GM19395 (cell line): ENCODE measurements at regions not wholly inside any gene's neighbourhood (a gene's known extent, or its start where the extent isn't known, plus 50 kb on each side); places are given as distances from the start of the nearest gene placed in this dataset.
"Not testable (repeated sequence)": the region's sequence is repeated elsewhere in the genome, so short reads cannot be mapped to it uniquely, and the experiment has no call there.

Experiments used
- ATAC-seq: cut with Tn5 transposase; IDR thresholded peaks from one replicate; pipeline ENCODE4 v1.9.1; 2021; ENCODE audit warnings: mild to moderate bottlenecking, moderate library complexity; ENCODE audit not compliant: unreplicated experiment

GRCh38 chr14:25887251-25887878, 710.5 kb downstream of the NOVA1 start:
- no peak for ATAC-seq

- ATAC-seq: no peak
Observed at GRCh38 chr14:25884657-25885056, 713.2 kb downstream of the NOVA1 start.

GRCh38 chr14:25882899-25883298, 714.9 kb downstream of the NOVA1 start:
- no peak for ATAC-seq

- no peak for ATAC-seq
Observed at GRCh38 chr14:25875475-25875874, 722.4 kb downstream of the NOVA1 start.

- ATAC-seq: no peak
Observed at GRCh38 chr14:25869854-25870253, 728.0 kb downstream of the NOVA1 start.

GRCh38 chr14:25868521-25869314, 729.1 kb downstream of the NOVA1 start:
- ATAC-seq: no peak

GRCh38 chr14:25861406-25861805, 736.4 kb downstream of the NOVA1 start:
- no peak for ATAC-seq

GRCh38 chr14:25848601-25849000, 749.2 kb downstream of the NOVA1 start:
- no peak for ATAC-seq

GRCh38 chr14:25846246-25846645, 751.6 kb downstream of the NOVA1 start:
- ATAC-seq: no peak

GRCh38 chr14:25843481-25844470, 754.1 kb downstream of the NOVA1 start:
- ATAC-seq: no peak

- ATAC-seq: no peak
Observed at GRCh38 chr14:25841226-25841625, 756.6 kb downstream of the NOVA1 start.

- no peak for ATAC-seq
Observed at GRCh38 chr14:25837551-25837965, 760.3 kb downstream of the NOVA1 start.

GRCh38 chr14:25836636-25837035, 761.2 kb downstream of the NOVA1 start:
- ATAC-seq: no peak

- ATAC-seq: no peak
Observed at GRCh38 chr14:25833341-25834126, 764.3 kb downstream of the NOVA1 start.

- ATAC-seq: no peak
Observed at GRCh38 chr14:25832585-25832984, 765.2 kb downstream of the NOVA1 start.

GRCh38 chr14:25828562-25828961, 769.3 kb downstream of the NOVA1 start:
- no peak for ATAC-seq

- ATAC-seq: no peak
Observed at GRCh38 chr14:25826105-25826504, 771.7 kb downstream of the NOVA1 start.

GRCh38 chr14:25820368-25820767, 770.4 kb upstream of the STXBP6 start:
- ATAC-seq: no peak

- not testable (repeated sequence) for ATAC-seq
Observed at GRCh38 chr14:25814622-25815021, 764.7 kb upstream of the STXBP6 start.

- no peak for ATAC-seq
Observed at GRCh38 chr14:25803386-25804018, 753.6 kb upstream of the STXBP6 start.
